ENCODE measurements at regions not wholly inside any gene's neighbourhood (a gene's known extent, or its start where the extent isn't known, plus 50 kb on each side); places are given as distances from the start of the nearest gene placed in this dataset.

DNA sequence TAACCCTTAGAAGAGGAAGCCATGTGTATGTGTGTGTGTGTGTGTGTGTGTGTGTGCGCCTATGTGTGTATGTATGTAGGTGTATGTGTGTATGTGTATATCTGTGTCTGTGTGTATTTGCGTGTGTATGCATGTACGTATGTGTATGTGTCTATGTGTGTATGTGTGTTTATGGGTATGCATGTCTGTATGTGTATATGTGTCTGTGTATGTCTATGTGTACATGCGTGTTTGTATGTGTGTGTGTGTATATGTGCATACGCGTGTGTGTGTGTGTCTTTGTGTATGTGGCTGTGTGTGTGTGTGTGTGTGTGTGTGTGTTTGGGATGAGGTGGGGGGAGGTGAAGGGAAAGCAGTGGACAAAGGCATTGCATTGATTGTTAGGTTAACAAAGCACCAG is 380.2 kb downstream of the HRH4 start:
- DNase-seq, result no peak

DNA sequence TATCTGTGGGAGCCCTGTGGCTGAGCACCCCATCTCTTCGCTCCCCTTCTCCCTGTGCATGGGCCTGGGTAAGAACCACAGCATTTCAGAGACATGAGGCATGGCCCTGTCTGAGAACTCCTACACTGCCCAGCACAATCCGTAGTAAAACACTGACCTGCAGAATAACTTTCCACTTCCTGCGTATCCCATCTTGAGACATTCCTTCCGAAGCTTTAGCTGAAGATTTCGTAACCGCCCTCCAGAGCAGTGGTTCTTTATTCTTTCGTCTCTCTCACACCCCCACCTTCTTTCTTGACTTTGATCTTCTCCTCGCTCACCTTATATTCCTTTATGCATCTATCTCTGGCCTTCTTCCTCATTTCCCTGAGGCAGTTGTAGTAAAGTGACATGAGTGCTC is 381.1 kb downstream of the HRH4 start:
- DNase-seq, result no peak

DNA sequence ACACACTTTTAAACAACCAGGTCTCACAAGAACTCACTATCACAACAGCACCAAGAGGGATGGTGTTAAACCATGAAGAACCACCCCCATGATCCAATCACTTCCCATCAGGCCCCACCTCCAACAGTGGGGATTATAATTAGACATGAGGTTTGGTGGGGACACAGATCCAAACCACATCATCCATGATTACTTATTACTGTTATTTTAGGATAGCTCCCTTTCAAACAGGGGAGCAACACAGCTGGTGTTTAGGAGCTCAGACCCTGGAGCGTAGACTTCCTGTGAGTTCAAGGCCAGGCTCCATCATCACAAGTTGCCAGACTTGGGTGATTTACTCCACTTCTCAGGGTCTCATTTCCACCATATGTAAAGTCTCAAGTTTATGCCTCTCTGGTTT is 382.7 kb downstream of the HRH4 start:
- DNase-seq, result no peak

DNA sequence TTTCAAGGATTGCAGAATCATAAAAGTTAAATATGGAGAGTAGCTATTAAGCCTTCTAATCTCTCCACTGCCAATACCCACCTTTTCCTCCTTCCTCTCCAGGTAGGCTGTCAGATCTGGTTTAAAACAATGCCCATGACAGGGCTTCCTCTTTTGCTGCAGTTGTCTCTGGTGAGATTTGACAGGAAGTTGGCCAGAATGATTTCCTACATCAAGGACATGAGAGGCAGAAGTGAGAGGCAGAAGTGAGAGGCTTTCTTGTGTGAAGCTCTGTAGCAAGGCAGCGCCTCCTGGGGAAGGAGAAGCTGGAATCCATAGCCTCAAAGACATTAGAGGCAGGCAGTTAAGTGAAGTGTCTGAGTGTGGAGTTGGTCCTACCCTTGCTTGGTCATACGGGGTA is 385.7 kb downstream of the HRH4 start:
- no peak for DNase-seq

DNA sequence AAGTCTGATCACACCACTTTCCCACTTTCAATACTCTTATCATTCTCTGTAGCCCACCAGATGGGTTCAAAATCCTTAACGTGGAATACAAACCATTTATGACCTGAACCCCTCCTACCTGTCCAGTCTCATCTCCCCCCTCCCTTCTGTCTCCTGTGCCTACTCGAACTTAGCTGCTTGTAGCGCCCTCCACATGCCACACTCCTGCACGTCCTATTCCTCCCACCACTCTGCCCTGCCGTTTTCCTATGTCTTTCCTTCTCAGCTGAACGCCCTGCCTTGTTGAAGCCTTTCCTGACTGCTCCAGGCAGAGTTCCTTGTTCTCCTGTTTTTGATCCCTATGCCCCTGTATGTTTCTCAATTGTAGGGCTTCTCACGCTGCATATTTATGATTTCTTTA is 390.1 kb downstream of the HRH4 start:
- no peak for DNase-seq

DNA sequence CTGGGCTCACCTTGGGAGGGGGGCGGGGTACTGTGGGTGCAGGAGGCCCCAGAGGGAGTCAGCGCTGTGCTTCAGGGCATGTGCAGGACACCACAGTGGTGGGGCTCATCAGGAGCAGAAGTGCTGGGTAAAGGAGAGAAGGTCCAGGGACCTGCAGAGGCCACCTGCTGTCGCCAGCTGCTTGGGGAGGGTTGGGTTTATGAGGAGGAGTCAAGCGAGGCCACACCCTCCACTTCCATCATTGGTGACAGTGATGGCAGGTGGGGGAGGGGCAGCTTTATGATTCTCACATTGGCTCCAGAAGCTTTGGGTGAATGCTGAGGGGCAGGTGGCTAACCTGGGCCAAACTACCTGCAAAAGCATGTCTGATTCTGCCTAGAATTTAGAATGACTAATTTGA is 392.6 kb downstream of the HRH4 start:
- no peak for DNase-seq

DNA sequence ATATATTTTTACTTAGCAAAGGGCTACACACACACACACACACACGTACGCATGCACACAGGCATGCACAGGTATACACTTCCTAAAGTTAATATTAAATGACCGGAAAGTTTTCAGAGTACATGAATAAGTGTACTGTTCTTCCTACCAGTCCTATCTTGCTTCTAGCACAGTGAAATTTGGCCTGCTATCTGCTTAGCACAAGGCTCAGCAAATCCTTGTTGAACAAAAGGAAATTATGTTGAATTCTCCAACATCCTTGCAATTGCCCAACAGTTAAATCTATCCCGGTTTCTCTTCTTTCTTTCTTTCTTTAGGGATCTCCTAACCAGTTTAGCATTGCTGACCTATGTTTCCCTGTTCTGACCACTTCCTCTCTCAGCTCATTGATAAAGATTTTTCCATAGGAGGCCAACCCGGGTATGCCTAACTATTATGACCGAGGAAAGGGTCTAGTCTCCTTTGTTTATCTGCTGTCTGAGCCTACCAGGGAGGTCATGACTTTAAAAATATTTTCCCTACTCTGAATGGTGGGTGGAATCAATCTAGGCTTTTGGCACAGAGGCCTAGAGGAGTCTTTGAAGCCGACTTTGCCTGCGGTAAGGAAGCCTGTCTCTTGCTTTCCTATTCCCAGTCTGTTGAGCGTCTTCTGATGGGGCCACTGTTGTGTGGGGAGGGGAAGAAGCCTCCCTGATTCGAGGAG is 400.7 kb downstream of the HRH4 start:
- no peak for DNase-seq

DNA sequence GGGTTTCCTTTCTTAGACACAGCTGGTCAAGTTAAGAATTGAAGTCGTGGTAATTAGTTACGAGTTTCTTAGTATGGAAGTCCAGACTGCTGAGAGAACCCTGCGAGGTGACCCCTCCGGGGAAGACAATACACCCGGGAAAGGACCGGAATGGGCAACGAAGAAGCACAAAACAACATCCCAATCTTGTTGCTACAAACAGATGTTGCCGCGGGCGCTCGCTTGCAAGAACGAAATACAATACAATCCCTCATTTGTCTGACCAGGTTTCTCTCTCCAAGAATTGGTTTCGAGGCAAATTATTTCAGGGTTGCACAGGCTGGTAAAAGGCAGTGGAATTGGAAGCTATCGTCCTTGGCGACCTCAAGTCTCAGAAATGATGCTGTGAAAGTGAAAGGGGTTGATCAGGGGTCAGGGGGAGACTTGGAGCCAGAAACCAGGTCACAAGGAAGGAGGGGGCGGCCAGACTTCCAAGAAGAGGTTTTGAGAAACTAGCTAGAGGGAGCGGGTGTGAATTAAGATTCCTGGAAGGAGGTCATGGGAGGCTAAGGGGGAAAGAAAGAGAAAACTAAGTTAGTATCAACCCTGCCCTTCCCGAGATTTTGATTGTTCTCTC is 401.9 kb downstream of the HRH4 start:
- no peak for DNase-seq

DNA sequence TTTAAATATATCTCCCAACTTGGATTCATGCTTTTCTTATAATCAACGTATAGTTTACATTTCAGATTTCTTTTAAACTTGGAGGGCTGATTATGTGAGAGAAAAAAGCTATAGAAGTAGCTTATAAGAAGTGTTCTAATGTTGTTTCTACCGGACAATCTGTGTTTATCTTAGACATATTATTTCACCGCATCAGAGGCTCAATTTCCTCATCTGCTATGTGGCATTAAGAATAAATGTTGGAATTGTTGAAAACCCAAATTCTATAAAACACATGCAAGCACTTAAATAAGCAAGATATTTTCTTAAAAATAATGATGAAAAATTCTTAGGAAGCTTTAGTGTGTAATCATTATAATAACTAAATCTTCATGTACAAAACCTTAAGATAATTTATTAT is 407.9 kb downstream of the HRH4 start:
- DNase-seq, result no peak

DNA sequence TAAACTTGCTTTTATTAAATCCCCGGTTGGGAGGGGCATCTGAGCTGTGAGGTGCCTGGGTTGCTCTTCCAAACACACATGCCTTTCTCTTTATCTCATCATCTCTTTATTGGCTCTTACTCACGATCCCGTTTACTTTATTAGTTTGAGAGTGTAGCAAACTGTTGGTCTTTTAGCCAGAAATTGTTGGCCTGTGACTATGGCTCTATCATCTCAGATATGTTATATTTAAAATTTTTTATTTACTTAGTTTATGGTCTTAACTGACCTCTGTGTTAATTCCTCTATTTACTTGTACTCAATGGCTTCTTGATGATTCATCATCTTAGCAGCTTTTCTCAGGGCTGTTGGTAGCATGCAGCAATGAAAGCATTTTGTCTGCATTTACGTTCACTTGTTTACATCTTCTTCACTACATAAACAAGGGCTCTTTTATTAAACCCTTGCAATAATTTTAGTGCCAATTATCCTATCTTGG is 408.4 kb downstream of the HRH4 start:
- DNase-seq, result no peak

DNA sequence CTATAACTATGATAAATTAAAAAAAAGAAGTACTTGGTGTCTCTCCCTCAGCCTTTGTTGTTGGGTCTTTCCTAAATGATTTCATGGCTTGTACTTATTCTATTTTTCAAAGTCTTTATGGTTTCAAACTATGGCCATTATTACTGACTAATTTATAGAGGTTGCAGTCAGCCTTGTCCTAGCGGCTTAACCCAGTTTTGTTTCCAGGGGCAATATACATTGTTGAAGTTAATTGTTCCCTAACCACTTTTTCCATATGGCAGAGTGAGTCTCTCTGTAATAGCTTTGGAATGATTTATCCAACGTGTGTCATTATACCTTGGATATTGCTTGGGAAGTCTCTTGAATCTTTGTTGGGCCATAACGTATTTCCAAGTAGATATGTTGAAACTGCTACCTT is 408.8 kb downstream of the HRH4 start:
- no peak for DNase-seq

DNA sequence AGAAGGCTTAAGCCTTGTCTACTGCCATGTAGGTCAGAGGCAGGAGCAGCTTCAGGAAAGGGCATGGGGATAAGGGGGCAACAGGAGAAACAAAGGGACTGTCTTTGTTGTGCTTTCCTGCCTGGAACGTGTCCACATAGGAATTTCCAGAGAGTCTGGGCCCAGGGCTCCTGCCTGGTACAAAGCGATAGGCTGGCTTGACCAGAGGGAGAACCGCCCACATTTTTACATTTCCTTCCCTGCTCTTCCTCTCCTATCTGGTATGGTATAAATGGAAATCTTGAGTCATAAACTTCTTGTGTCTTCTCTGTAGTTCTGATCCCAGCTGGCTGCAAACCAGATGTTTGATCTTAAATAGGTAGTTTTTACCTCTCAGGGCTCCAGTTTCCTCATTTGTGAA is 414.8 kb downstream of the HRH4 start:
- no peak for DNase-seq

DNA sequence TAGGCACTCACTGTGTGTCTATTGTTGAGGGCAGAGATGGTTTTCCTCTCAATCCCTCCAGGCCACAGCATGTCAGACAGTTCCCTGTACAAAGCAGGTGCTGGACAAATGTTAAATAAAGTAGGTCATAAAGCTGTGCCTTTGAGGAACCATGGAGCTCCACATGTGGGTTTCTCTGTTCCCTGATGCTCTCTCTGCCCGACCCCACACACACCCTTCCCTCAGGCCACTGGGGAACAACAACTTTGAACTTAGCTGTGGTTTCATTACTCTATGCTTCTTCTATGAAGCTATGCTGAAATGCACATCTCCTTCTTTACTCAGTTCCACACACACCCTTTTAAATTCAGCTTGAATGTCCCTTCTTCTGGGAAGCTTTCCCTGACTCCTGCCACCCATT is 415.3 kb downstream of the HRH4 start:
- no peak for DNase-seq

DNA sequence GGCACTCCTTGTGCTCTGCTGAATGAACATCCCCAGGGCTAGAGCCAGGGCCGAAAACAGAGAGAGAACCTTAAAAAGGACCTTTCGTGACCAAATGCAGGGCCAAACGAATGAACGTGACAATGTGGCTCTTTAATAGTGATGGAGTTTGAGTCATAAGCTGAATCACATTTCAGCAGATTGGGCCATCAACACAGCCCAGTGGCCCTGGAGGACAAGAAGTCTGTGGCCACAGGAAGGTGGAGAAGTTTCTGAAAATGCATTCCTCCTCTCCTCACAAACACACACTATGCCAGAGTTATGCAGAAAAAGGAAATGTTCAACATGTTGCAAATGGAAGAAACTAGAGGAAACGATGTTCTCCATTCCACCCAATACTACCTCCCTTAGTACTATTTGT is 415.8 kb downstream of the HRH4 start:
- DNase-seq, result no peak

DNA sequence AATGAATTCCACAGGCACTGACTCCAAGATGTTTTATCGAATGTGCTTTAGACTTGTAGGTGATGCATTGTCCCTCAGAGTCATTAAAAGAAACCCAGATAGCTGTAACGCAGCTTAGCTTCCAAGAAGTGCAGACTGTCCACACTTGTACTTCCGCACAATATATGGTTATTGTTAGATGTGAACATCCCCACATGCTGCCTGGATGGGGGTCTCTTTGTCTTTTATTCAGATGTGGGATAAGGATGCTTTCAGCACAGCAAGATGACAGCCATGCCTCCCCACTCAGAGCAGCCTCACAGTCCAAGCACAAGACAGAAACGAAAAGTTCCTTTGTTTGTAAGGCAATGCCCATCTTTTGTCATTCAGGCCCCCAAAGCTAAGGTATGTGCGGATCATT is 416.6 kb downstream of the HRH4 start:
- DNase-seq, result no peak

DNA sequence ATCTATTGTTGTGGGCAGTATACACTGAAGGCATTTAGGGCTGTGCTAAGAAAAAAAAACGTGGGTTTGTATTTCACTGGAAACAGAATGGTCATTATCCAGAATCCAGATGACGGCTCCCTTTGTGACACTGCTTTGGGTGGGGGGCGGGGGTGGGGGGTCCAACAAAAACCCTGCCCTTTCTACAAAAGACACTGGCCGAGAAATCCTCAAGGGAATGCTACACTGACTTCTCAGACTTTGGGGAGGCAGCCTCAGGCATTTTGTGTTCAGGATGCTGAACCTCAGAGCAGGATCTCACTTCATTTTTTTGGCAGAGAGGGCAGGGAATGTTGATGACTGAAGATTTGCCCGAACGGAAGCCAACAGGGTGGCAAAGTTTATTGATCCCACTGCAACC is 417.1 kb downstream of the HRH4 start:
- DNase-seq, result no peak

DNA sequence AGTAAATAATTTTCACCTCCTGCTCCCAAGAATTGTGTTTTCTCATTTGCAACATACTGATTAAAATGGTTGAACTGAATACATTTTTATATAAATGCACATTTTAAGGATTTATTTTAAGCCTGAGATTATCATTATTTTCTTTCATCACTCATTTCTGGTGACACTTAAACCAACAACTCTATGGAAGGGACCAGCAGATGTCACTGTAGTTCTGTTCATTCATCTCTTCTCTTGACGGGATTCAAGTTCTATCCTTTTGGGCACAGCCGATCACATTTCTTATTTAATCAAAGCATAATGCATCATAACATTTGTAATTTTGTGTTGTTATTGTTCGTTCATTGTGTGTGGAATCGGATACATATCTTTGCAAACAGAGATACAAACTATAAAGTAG is 417.9 kb downstream of the HRH4 start:
- DNase-seq, result no peak

DNA sequence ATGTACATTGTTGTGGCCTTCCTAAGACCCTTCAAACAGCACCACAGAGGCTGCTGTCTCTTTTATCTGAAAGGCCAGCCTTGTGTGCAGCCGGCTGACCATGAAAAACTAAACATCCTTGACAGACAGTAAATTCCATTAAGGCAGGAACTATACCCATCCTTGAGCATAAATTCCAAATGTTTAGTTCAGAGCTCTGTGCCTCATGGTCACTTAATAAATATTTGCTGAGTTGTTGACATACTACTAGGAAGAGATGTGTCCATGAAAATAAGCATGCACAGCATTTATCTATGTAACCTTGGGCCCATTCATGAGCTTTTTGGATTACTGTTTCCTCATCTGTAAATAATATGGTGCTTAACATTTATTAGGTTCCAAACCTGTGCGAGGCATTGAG is 424.8 kb downstream of the HRH4 start:
- no peak for DNase-seq

DNA sequence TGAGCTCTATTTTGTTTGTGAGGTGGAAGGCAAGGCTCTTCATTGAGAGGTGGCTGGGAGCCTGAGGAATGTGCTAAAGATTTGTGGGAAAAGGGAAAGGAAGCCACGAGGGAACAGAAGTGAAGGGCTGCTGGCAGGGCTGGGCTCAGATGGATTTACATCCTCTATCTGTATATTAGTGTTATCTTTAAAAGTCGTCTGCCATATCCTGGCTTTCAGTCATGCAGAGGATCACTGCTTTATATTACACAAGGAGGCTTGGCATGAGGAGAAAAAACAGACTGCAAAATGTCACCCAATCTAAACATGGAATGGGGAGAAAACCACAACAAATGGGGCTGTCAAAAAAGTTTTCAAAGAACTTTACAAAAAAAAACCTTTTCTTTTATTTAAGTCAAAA is 434.4 kb downstream of the HRH4 start:
- DNase-seq, result no peak

DNA sequence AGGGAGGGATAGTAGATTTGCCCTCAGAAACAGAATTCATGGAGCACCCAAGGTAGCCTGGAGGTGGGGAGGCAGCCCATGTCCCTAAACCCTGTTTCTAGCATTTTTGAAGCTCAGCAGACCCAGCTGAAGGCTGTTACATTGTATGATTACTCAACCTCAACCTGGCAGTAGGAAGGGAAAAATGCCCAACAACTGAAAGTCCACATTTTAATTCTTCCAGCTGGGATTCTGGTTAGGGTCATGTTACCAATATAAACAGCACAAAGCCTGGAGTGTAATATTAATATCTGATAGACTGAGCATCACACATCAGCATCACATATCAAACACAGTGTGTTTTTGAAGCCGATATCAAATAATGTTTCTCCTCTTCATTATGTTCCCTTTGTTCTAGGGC is 437.0 kb downstream of the HRH4 start:
- no peak for DNase-seq

DNA sequence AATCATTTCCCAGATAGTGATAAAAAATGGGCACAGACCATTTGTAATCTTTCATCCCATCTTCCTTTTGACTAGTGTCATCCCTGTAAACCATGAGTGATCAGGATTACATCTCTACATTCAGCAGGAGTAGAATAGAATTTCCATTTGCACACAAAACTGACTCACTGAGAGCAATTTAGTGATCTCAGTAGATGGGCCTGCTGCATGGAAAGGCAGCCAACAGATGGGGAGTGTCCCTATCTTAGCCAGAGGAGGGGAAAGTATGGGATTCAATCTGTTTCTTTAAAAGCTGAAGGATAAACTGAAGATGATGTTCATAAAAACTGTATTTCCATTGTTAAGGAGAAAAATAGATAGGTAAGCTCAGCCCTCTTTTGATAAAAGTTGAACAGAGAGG is 441.7 kb downstream of the ZNF521 start:
- DNase-seq, result no peak

DNA sequence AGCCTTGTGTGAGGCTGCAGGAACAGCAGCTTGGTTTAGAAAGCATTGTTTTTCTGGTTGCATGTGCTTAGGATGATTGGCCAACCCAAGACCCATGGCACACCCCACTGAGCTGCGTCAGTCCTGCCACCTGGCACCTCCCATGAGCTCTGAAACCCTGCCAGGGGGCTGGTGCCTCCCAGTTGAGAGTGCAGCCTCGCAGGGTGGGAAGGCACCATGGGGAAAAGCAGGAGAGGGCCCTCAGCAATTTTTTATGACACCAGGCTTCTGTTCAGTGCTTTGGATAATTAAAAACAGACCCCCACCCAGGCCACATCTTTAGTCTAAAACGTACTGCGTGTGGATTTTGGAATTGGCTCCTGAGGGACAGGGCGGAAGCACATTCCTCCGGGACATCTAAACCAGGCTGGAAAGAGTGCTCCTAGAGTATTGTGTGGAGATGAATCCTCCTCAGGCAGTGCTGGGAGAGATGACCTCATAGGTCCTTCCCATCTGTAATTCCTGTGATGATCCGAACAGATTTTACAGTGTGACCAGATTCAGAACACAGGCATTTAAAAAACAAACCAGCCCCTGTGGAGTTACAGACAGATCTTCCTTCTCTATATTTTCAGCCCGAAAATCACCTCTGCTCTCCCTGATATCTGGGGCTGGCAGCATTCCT is 438.3 kb downstream of the ZNF521 start:
- no peak for DNase-seq

DNA sequence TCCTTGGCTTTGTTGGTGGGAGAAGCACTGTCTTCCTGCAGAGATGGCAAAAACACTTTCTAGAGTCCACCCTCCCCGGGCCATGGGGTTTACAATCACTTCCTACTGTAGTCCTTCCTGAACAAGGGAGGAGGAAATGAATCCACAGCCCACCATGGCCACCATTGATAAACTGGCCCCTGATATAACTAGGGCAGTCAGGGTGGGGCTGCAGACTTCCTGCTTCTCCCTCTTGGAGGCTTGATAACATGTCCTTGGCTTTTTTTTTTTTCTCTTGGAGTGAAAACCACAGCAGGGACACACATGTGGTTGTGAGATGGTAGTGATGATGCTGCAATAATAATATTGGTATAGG is 437.8 kb downstream of the ZNF521 start:
- no peak for DNase-seq

DNA sequence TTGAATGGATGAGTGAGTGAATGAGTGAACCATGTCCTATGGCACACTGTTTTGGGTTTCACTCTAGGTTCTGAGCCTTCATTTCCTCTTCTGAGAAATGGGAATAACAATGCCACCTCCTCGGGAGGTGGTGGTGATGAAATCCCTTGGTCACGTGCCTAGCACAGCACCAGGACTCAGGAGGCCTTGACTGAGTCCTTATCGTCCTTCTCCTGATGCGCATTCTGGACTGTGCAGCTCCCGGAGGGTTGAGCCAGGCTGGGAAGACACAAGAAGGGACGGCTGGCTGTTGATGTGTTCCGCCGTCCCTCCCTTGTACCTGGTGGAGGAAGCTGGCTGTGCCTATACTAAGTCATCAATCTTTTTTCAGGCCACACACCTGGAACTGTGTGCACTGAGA is 437.3 kb downstream of the ZNF521 start:
- DNase-seq, result no peak

DNA sequence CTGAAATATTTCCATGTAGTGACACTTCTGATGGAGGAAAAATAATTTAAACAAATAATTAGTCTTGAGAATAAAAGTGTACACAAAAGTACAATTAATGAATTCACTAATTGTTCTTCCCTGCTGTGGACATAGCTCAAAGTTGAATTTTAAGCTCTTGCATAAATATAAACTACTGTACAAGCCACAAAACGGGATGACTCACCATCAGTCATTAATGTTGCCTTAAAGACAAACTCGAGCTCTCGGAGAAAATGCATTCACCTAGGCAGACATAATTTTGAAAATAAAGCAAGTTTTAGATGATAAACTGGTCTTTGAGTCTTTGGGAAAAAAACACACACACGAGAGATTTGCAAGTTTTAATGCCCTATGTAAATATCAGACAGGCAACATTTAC is 436.4 kb downstream of the ZNF521 start:
- DNase-seq, result no peak
